Pancreas (tissue), 10 donors: ENCODE measurements at regions not wholly inside any gene's neighbourhood (a gene's known extent, or its start where the extent isn't known, plus 50 kb on each side); places are given as distances from the start of the nearest gene placed in this dataset.
"Not testable (repeated sequence)": the region's sequence is repeated elsewhere in the genome, so short reads cannot be mapped to it uniquely, and the experiment has no call there.

ENCODE experiments used
- ATAC-seq, 4 donors: fragments of 200-7000 bp; cut with Tn5 transposase; one replicate each; pipeline versions ENCODE4 v1.8.0 to v1.9.1; 2020; ENCODE audit warnings: mild to moderate bottlenecking in 4 of 4, moderate library complexity in 4 of 4
- DNase-seq, 6 donors: peaks; one replicate each; pipeline ENCODE4 v3.0.0-alpha.2; 2020
- FAIRE-seq: peaks from 2 replicates; lab custom pipeline; 2012; peaks lifted over from hg19 to GRCh38; lab: Jason Lieb, UNC
- H3K27ac ChIP-seq, 4 donors: fragments of 200-600 bp; sonication (generic); 1 replicate in 3 of 4; 2 replicates in 1 of 4; pipeline versions ENCODE4 v1.5.0 to v1.8.0; 2020
- H3K27me3 ChIP-seq, 4 donors: fragments of 200-600 bp; one replicate each; pipeline ENCODE4 v1.8.0; 2021
- H3K36me3 ChIP-seq, 3 donors: fragments of 200-600 bp; sonication (generic) in 1 of 3; one replicate each; pipeline versions ENCODE4 v1.5.0 to v1.8.0; 2020 to 2021
- H3K4me1 ChIP-seq, 3 donors: fragments of 200-600 bp; one replicate each; pipeline ENCODE4 v1.8.0; 2021
- H3K4me3 ChIP-seq, 4 donors: fragments of 200-600 bp; sonication (generic) in 2 of 4; one replicate each; pipeline versions ENCODE4 v1.5.0 to v1.8.0; 2020 to 2021
- H3K9me3 ChIP-seq, 4 donors: fragments of 200-600 bp; one replicate each; pipeline ENCODE4 v1.8.0; 2021
- WGBS, 2 donors: extraction: QIAGEN DNeasy Blood & Tissue Kit; methylation state at CpG; one replicate each; pipeline ENCODE4 v1.1.7; 2013; 5-methylcytosine and 5-hydroxymethylcytosine counted together
- intact Hi-C, 3 donors: fragments of 100-400 bp; cut with DNase I; formaldehyde crosslinking; loops; one replicate each; pipeline versions ENCODE4 v1.11.1 to v1.14.2; 2022
- donor health status: healthy with polysubstance abuse.
- donor health status: DM: no; HTN: no; CAD: no; lungs with moderate emphysema.
- donor health status: DM: no; HTN: no; CAD: no.
- donor health status: control.
- donor health status: control.
- donor health status: Bipolar disorder and iron deficiency.
- donor health status: DM: yes; HTN: yes; CAD: no.
- donor health status: DM: no; HTN: no; CAD: no.
- donor health status: DM: no; HTN: no; CAD: no.
- donor health status: DM: yes; HTN: yes; CAD: no.

DNA sequence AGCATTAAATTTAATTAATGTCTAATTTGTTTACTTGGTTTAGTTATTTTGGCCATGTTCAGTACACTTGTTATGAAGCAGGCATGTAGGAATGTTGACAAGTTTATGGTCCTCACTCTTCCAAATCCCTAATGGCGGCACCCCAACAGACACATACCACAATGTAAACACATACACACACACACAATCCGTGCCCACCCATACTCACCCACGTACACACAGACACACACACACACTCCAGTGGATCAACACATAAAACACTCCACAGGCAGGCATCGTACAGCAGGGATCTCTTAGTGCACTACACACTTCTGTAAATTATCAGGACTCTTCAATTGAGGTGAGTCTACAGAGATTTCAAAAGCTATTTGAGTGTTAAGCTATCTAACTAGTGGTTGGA, 767.5 kb downstream of the FOXD4L6 start:
- not testable (repeated sequence) for H3K9me3 ChIP-seq, FAIRE-seq

DNA sequence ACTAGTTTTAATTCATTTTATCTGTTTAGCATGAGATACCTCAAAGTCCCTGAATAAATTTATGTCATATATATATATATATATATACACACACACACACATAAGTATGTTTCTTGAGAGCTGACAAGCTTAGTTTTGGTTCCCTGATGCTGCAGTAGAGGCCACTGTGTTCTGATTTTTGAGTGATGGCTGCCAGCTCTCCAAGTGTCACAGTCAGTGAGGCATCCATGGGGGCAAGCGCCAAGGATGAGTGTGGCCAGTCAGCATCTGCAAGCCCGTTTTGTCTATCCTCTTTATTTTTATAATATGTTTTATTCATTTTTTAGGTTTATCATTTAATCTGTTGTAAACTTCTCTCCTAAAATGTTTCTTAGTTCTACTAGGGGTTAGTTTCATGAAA, 797.5 kb downstream of the FOXD4L6 start:
- ATAC-seq, FAIRE-seq, H3K27me3 ChIP-seq, H3K36me3 ChIP-seq, H3K4me3 ChIP-seq, intact Hi-C loops, H3K9me3 ChIP-seq, H3K4me1 ChIP-seq, H3K27ac ChIP-seq: not testable (repeated sequence)
- peak in 1 of 6 donors; percentile 29 for DNase-seq
- WGBS, 2 donors = 78 to 83% methylated on average over 2 of the region's 2 CpGs

More for the DNA sequence above, 767.5 kb downstream of the FOXD4L6 start:
- H3K36me3 ChIP-seq, H3K4me3 ChIP-seq, H3K4me1 ChIP-seq, H3K27ac ChIP-seq, H3K27me3 ChIP-seq, ATAC-seq, intact Hi-C loops: not testable (repeated sequence)
- WGBS, 2 donors = 61 to 65% methylated on average over 4 of the region's 4 CpGs
- DNase-seq = peak in 3 of 6 donors; percentile 1 to 30 (median 1)

DNA sequence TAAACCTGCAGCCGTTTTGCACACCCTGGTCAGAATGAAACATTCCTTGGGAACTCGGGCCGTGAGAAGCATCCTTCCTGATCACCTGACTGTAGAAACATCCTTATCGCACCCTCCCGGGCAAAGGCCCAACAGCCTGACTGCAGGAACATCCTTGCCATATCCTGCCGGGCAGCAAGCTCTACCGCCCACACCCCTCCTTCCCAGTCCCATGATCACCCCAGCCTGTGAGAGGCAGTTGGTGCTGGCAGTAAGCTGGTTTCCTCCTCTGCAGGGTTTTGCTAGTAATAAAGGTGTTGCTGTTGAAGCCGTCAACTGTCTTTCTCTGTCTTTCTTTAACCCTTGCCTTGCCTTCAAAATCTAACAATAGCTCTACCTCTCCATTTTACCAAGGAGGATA, 799.6 kb downstream of the FOXD4L6 start:
- intact Hi-C loops, H3K27ac ChIP-seq, DNase-seq: not testable (repeated sequence)

DNA sequence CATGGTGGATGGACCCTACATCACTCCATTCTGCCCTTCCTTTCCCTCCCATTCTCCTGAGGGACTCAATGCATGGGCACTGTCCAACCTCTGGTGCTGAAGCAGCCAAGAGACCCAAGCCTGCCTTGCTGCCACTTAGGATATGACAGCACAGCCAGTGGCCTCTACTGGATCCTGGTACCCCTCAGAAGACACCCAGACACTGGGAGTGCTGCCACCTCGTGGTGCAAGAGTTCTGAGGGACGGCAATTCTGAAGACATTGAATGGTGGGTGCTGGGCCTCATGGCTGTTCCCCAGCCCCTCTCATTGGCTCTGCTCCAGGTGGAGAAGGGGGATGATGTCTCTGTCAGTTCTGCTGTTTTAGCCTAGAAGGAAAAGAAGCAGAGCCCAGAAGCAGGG, 802.3 kb downstream of the FOXD4L6 start:
- H3K27ac ChIP-seq, H3K4me3 ChIP-seq, DNase-seq, H3K27me3 ChIP-seq, FAIRE-seq, ATAC-seq, H3K36me3 ChIP-seq, H3K4me1 ChIP-seq, intact Hi-C loops, H3K9me3 ChIP-seq: not testable (repeated sequence)
- WGBS, 2 donors = no CpG with 5 or more reads among the region's 2 CpGs

More for the DNA sequence above, 799.6 kb downstream of the FOXD4L6 start:
- H3K36me3 ChIP-seq, H3K4me3 ChIP-seq, ATAC-seq, H3K9me3 ChIP-seq, H3K4me1 ChIP-seq, H3K27me3 ChIP-seq, FAIRE-seq: not testable (repeated sequence)
- no CpG with 5 or more reads among the region's 8 CpGs for WGBS, 2 donors

DNA sequence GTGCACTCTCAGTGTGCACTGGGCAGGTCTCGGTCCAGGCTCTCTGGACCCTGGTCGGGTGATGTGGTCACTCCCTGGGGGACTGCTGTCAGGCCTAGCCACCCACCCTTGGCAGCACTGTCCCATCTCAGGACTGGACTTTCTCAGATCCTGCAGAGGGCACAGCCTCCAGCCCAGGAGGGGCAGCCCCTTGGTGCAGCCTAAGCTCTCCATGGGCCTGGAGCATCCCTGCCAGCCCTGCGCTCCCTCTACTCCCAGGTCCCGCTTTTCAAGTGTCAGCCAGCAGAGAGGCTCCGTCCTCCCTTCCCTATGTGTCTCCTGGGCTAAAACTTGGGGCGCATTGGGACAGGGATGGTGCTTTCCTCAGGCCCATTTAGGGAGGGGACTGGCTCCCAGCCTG, 805.8 kb downstream of the FOXD4L6 start:
- H3K4me3 ChIP-seq, ATAC-seq, H3K4me1 ChIP-seq, H3K36me3 ChIP-seq, intact Hi-C loops, FAIRE-seq, H3K27ac ChIP-seq, H3K9me3 ChIP-seq, H3K27me3 ChIP-seq: not testable (repeated sequence)
- WGBS, 2 donors = 89 to 97% methylated on average over 2 of the region's 6 CpGs
- peak in 2 of 6 donors; percentile 46 to 52 for DNase-seq

DNA sequence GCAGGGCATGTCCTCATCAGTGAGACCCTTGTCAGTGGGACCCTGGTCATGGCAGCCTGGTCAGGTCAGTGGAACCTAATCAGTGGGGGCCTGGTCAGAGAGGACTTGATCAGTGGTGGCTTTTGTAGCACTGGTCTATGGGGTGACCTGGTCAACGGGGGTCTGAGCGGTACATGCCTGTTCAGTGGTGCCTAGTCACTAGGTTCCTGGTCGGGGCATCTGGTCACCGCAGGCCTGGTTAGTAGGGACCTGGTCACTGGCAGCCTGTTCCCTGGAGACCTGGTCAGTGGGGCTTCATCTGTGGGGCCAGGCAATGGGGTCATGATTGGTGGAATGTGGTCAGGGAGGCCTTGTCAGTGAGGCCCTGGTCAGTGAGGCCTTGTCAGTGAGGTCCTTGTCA, 806.6 kb downstream of the FOXD4L6 start:
- H3K4me3 ChIP-seq, DNase-seq, intact Hi-C loops, H3K27ac ChIP-seq, H3K27me3 ChIP-seq, H3K4me1 ChIP-seq, H3K36me3 ChIP-seq, H3K9me3 ChIP-seq, FAIRE-seq: not testable (repeated sequence)
- ATAC-seq = peak in 1 of 4 donors; percentile 25
- no CpG with 5 or more reads among the region's 4 CpGs for WGBS, 2 donors

DNA sequence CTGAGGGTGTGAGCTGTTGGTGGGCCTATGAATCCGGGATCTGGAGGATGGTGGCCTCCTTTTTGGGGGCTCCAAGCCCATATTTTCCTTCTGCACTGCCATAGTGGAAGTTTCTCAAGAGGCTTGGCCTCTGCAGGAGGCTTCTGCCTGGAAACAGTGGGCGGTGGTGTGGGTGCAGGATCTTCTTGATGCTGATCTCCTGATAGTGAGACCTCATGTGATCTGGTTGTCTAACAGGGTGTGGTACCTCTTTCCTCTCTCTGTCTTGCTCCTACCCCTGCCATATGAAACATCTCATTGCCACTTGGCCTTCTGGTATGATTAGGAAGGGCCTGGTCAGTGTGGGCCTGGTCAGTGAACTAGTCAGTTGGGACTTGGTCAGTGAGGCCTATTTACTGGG, 807.3 kb downstream of the FOXD4L6 start:
- ATAC-seq, H3K36me3 ChIP-seq, H3K27ac ChIP-seq, H3K4me1 ChIP-seq, H3K27me3 ChIP-seq, H3K4me3 ChIP-seq, DNase-seq, intact Hi-C loops, H3K9me3 ChIP-seq, FAIRE-seq: not testable (repeated sequence)
- no CpG with 5 or more reads among the region's 2 CpGs for WGBS, 2 donors

DNA sequence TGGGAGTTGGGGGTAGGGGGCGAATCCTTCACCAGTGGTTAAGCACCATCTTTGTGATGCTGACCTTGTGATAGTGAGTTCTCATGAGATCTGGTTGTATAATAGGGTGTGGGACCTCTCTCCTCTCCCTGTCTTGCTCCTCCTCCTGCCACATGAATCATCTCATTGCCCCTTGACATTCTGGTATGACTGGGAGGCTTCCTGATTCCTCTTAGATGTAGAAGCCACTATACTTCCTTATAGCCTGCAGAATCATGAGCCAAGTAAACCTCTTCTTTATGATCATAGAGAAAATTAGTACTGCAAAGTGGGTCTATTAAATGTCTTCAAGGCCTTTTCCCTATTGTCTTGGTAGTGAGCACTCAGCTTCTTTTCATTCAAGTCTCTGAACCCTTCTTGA, 813.3 kb downstream of the FOXD4L6 start:
- FAIRE-seq, H3K9me3 ChIP-seq, H3K27me3 ChIP-seq, H3K27ac ChIP-seq, DNase-seq, intact Hi-C loops, H3K36me3 ChIP-seq, ATAC-seq, H3K4me3 ChIP-seq, H3K4me1 ChIP-seq: not testable (repeated sequence)
- no CpG with 5 or more reads among the region's 1 CpG for WGBS, 2 donors

DNA sequence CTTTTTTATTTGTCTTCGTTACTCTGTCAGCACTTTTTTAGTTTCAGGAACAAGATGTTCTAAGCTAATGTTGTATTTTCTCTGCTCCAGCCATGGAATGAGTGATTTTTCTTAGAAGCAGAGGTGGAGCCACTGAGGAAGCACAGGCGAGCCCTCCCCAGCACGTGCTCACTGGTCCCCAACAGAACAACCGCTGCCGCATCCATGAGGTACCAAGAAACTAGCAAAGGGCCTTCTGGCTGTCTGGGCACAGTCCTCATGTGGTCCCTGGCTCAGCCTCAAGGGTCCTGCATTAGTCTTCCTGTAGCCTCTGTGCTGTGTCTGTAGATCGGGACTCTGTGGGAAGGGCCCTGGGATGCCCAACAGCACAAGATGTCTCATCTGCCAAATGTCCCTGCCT, 838.5 kb downstream of the FOXD4L6 start:
- H3K4me1 ChIP-seq, H3K27me3 ChIP-seq, ATAC-seq, H3K27ac ChIP-seq, H3K9me3 ChIP-seq, FAIRE-seq, intact Hi-C loops, H3K4me3 ChIP-seq, H3K36me3 ChIP-seq: not testable (repeated sequence)
- DNase-seq = peak in 1 of 6 donors; percentile 17
- WGBS, 2 donors = 94 to 96% methylated on average over 4 of the region's 6 CpGs
